IPS-18a (cell line): ENCODE measurements at regions not wholly inside any gene's neighbourhood (a gene's known extent, or its start where the extent isn't known, plus 50 kb on each side); places are given as distances from the start of the nearest gene placed in this dataset.
"Not testable (repeated sequence)": the region's sequence is repeated elsewhere in the genome, so short reads cannot be mapped to it uniquely, and the experiment has no call there.

Experiments
- H3K27ac ChIP-seq: one replicate; pipeline ENCODE4 v1.5.1; 2013; ENCODE audit warnings: low read length
- H3K27me3 ChIP-seq: one replicate; pipeline ENCODE4 v1.6.1; 2013; ENCODE audit warnings: mild to moderate bottlenecking, low read length; ENCODE audit not compliant: control insufficient read depth, insufficient read depth
- H3K36me3 ChIP-seq: one replicate; pipeline ENCODE4 v1.6.1; 2013; ENCODE audit warnings: low read depth, low read length; ENCODE audit not compliant: control insufficient read depth
- H3K4me1 ChIP-seq: one replicate; pipeline ENCODE4 v1.6.1; 2013; ENCODE audit warnings: low read depth, low read length; ENCODE audit not compliant: control insufficient read depth
- H3K4me3 ChIP-seq: one replicate; pipeline ENCODE4 v1.5.1; 2013; ENCODE audit warnings: low read length
- H3K9ac ChIP-seq: one replicate; pipeline ENCODE4 v1.6.1; 2013; ENCODE audit warnings: mild to moderate bottlenecking, low read length, moderate library complexity
- H3K9me3 ChIP-seq: one replicate; pipeline ENCODE4 v1.6.1; 2013; ENCODE audit warnings: low read depth, low read length; ENCODE audit not compliant: control insufficient read depth

DNA sequence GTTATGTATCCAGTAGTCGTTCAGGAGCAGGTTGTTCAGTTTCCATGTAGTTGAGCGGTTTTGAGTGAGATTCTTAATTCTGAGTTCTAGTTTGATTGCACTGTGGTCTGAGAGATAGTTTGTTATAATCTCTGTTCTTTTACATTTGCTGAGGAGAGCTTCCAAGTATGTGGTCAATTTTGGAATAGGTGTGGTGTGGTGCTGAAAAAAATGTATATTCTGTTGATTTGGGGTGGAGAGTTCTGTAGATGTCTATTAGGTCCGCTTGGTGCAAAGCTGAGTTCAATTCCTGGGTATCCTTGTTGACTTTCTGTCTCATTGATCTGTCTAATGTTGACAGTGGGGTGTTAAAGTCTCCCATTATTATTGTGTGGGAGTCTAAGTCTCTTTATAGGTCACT, 68.6 kb upstream of the IZUMO1R start:
- H3K27ac ChIP-seq, H3K9me3 ChIP-seq, H3K9ac ChIP-seq, H3K4me1 ChIP-seq, H3K4me3 ChIP-seq, H3K36me3 ChIP-seq, H3K27me3 ChIP-seq: not testable (repeated sequence)

DNA sequence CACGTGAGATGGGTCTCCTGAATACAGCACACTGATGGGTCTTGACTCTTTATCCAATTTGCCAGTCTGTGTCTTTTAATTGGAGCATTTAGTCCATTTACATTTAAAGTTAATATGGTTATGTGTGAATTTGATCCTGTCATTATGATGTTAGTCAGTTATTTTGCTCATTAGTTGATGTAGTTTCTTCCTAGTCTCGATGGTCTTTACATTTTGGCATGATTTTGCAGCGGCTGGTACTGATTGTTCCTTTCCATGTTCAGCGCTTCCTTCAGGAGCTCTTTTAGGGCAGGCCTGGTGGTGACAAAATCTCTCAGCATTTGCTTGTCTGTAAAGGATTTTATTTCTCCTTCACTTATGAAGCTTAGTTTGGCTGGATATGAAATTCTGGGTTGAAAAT, 68.0 kb upstream of the IZUMO1R start:
- H3K9ac ChIP-seq, H3K27ac ChIP-seq, H3K4me3 ChIP-seq, H3K36me3 ChIP-seq, H3K27me3 ChIP-seq, H3K4me1 ChIP-seq, H3K9me3 ChIP-seq: not testable (repeated sequence)

DNA sequence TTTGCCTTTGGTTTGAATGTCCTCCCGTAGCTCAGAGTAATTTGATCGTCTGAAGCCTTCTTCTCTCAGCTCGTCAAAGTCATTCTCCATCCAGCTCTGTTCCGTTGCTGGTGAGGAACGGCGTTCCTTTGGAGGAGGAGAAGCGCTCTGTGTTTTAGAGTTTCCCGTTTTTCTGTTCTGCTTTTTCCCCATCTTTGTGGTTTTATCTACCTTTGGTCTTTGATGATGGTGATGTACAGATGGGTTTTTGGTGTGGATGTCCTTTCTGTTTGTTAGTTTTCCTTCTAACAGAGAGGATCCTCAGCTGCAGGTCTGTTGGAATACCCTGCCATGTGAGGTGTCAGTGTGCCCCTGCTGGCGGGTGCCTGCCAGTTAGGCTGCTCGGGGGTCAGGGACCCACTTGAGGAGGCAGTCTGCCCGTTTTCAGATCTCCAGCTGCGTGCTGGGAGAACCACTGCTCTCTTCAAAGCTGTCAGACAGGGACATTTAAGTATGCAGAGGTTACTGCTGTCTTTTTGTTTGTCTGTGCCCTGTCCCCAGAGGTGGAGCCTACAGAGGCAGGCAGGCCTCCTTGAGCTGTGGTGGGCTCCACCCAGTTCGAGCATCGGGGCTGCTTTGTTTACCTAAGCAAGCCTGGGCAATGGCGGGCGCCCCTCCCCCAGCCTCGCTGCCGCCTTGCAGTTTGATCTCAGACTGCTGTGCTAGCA, 66.8 kb upstream of the IZUMO1R start:
- H3K36me3 ChIP-seq, H3K9ac ChIP-seq, H3K4me1 ChIP-seq, H3K27ac ChIP-seq, H3K9me3 ChIP-seq, H3K27me3 ChIP-seq: not testable (repeated sequence)
- H3K4me3 ChIP-seq, result peak overlapping the region; percentile 23

DNA sequence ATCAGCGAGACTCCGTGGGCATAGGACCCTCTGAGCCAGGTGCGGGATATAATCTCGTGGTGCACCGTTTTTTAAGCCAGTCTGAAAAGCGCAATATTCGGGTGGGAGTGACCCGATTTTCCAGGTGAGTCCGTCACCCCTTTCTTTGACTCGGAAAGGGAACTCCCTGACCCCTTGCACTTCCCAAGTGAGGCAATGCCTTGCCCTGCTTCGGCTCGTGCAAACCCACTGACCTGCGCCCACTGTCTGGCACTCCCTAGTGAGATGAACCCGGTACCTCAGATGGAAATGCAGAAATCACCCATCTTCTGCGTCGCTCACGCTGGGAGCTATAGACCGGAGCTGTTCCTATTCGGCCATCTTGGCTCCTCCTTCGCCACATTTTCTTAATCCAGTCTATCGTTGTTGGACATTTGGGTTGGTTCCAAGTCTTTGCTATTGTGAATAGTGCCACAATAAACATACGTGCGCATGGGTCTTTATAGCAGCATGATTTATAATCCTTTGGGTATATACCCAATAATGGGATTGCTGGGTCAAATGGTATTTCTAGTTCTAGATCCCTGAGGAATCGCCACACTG, 66.1 kb upstream of the IZUMO1R start:
- not testable (repeated sequence) for H3K36me3 ChIP-seq, H3K9me3 ChIP-seq, H3K4me1 ChIP-seq, H3K27ac ChIP-seq, H3K9ac ChIP-seq, H3K27me3 ChIP-seq
- peak overlapping the region; percentile 23 for H3K4me3 ChIP-seq

DNA sequence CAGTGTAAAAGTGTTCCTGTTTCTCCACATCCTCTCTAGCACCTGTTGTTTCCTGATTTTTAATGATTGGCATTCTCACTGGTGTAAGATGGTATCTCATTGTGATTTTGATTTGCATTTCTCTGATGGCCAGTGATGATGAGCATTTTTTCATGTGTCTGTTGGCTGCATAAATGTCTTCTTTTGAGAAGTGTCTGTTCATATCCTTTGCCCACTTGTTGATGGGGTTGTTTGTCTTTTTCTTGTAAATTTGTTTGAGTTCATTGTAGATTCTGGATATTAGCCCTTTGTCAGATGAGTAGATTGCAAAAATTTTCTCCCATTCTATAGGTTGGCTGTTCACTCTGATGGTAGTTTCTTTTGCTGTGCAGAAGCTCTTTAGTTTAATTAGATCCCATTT, 65.6 kb upstream of the IZUMO1R start:
- H3K9ac ChIP-seq, H3K4me3 ChIP-seq, H3K9me3 ChIP-seq: not testable (repeated sequence)

DNA sequence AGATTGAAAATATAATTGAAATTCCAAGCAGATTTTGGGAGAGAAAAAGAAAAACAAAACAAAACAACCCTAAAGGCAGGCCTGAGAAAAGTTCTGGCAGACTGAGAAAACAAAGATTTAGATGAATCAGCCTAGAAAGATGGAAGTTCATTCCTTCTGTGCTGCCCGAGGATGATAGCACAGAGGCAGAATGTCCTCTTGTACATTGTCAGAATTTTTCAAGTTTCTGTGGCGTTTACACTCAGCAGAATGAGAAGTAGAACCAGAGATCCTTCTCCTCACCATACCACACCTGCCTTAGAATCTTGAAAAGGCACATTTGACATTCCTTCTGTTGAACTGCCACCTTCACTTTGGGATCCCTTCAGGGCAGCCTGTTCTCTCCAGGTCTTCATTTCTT, 62.5 kb upstream of the IZUMO1R start:
- Histone ChIP-seq H3K9me3 (peaks cover 3% of the 10 kb centered on the region), H3K9ac (no peak overlapping the region), H3K27me3 (no peaks in the 10 kb centered on the region), H3K36me3 (no peaks in the 10 kb centered on the region), H3K27ac (no peak overlapping the region), H3K4me1 (peaks cover 3% of the 10 kb centered on the region), H3K4me3 (no peak overlapping the region)

More for the DNA sequence above, 65.6 kb upstream of the IZUMO1R start:
- not testable (repeated sequence) for H3K36me3 ChIP-seq, H3K4me1 ChIP-seq, H3K27ac ChIP-seq, H3K27me3 ChIP-seq

DNA sequence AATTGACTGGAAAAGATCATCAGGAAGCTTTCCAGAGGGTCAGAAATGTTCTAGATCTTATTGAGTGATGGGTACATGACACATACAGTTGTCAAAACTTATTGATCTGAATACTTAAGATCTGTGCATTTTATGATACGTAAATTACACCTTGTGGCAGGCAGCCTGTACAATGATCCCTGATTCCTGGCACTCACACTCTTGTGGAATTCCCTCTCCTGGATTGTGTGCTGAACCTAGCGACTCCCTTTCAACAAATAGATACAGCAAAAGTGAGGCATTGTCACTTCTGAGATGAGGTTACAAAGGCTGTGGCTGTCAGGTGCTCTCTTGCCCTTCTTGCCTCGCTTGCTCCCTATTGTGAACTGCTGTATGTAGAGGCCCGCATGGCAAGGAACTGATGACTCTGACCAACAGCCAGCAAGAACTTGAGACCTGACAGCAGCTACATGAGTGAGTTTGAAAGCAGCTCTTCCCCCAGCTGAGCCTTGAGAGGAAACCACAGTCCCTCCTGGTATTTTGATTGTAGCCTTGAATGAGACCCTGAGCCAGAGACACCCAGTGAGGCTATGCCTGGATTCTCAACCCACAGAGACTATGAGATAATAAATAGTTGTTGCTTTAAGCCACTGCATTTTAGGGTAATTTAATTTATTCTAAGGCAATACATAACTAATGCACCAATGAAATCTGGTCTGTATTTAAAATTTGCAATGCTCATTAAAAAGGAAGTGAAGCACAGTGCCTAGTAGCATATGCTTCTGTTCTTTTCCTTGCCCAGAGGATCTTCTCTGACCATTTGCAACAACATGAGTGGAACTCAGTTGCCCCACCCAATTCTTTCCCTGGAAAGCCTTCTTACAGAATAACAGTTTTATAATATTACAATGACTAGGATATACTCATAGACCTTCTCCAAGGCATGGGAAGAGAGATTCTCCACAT, 60.5 kb upstream of the IZUMO1R start:
- Histone ChIP-seq H3K36me3 (no peaks in the 10 kb centered on the region), H3K9ac (no peak overlapping the region), H3K9me3 (no peaks in the 10 kb centered on the region), H3K27me3 (no peaks in the 10 kb centered on the region), H3K4me3 (no peak overlapping the region), H3K4me1 (no peaks in the 10 kb centered on the region), H3K27ac (no peak overlapping the region)

DNA sequence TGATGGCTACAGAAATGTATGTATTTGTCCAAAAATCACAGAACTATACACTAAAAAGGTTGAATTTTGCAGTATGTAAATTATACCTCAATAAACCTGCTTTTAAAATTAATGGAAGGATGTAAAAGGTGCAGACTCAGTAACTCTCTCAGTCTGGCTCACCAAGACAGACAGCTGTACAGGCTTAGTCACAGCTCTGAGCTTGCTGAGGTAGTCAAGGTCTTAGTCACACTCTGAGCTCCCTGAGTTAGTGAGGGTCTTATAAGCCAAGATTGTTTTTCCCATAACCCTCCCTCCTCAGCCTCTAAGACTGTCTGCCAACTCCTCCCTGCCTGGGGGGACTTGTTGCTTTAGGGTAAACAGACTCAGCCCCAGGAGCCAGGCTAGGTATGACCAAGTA, 59.3 kb upstream of the IZUMO1R start:
- Histone ChIP-seq H3K4me1 (no peaks in the 10 kb centered on the region), H3K4me3 (no peak overlapping the region), H3K9ac (no peak overlapping the region), H3K27ac (no peak overlapping the region), H3K27me3 (no peaks in the 10 kb centered on the region), H3K36me3 (no peaks in the 10 kb centered on the region), H3K9me3 (no peaks in the 10 kb centered on the region)

DNA sequence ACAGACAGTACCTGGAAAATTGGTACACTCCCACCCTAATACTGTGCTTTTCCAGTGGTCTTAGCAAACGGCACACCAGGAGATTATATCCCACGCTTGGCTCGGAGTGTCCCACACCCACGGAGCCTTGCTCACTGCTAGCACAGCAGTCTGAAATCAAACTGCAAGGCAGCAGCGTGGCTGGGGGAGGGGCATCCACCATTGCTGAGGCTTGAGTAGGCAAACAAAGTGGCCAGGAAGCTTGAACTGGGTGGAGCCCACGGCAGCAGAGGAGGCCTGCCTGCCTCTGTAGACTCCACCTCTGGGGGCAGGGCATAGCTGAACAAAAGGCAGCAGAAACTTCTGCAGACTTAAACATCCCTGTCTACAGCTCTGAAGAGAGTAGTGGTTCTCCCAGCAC, 56.1 kb upstream of the IZUMO1R start:
- not testable (repeated sequence) for H3K4me3 ChIP-seq, H3K27ac ChIP-seq, H3K4me1 ChIP-seq, H3K9ac ChIP-seq, H3K36me3 ChIP-seq, H3K9me3 ChIP-seq, H3K27me3 ChIP-seq

DNA sequence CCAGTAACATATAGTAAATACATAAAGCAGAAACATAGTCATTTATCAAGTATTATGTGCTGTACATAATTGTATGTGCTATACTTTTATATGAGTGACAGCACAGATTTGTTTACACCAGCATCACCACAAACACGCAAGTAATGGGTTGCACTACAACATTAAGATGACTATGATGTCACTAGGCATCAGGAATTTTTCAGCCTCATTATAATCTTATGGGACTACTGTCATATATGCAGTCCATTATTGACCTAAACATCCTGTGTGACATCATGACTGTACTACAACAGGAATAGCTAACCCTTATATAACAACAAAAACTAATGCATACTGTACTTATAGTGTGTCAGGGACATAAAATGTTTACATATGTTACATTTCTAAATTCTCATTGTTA, 50.2 kb upstream of the IZUMO1R start:
- H3K9me3 ChIP-seq, result no peaks in the 10 kb centered on the region
- no peaks in the 10 kb centered on the region for H3K4me1 ChIP-seq
- H3K9ac ChIP-seq, result no peak overlapping the region
- no peak overlapping the region for H3K4me3 ChIP-seq
- H3K36me3 ChIP-seq, result no peaks in the 10 kb centered on the region
- no peak overlapping the region for H3K27ac ChIP-seq
- no peaks in the 10 kb centered on the region for H3K27me3 ChIP-seq
